ENCODE measurements at regions not wholly inside any gene's neighbourhood (a gene's known extent, or its start where the extent isn't known, plus 50 kb on each side); places are given as distances from the start of the nearest gene placed in this dataset.

- TF ChIP-seq CTCF (IDR thresholded peaks at IDR 0.05) (no peak), POLR2A (IDR thresholded peaks at IDR 0.05; ENCODE audit: low read length) (no peak), JUN (IDR thresholded peaks at IDR 0.05) (no peak), ZNF302 (CRISPR knock-in tag; IDR thresholded peaks at IDR 0.05) (no peak)
Observed at GRCh38 chr15:87394676-87395075, 861.9 kb downstream of the NTRK3 start.
